ENCODE measurements at regions not wholly inside any gene's neighbourhood (a gene's known extent, or its start where the extent isn't known, plus 50 kb on each side); places are given as distances from the start of the nearest gene placed in this dataset.

- H3K4me1 ChIP-seq (ENCODE audit: insufficient read depth, low read length): no peaks in the 10 kb centered on the region
- peaks cover 4% of the 10 kb centered on the region for H3K27me3 ChIP-seq (ENCODE audit: insufficient read depth, low read length)
- H3K4me3 ChIP-seq (ENCODE audit: low read length): no peak overlapping the region
- no peaks in the 10 kb centered on the region for H3K9me3 ChIP-seq (ENCODE audit: low read length)
- H3K36me3 ChIP-seq (ENCODE audit: insufficient read depth, low read length): no peaks in the 10 kb centered on the region
- no peak overlapping the region for H2AFZ ChIP-seq (ENCODE audit: low read depth, low read length)
Observed at GRCh38 chr14:34363733-34364134, 98.3 kb downstream of the SPTSSA start.

DNA sequence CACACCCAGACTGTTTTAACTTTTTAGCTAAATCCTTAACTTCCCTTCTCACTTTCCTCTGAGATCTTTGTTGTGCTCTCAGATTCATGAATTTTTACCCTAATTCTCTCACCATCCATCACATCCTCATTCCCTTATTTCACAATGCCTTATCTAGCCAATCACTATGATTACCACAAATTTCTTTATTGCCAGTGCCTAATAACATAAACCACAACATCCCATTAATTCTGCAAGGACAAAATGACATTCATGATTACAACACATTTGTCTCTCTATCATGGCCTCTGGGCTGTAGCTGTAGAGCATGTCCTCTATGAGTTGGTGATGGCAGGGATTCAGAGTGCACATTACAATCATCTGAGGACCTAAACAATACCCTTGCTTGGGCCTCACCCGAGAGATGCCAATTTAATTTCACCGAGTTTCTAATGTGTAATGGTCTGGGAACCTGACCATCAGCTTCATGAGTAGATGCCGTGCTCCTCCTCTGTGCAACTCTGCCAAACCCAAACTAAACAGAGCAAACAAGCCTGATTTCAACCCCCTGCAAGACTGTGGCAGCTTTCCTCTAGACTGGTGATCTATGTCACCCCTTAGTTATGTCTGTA lies 99.3 kb downstream of the SPTSSA start:
- Histone ChIP-seq H3K27me3 (ENCODE audit: insufficient read depth, low read length) (peaks cover 4% of the 10 kb centered on the region), H3K4me1 (ENCODE audit: insufficient read depth, low read length) (no peaks in the 10 kb centered on the region), H3K9me3 (ENCODE audit: low read length) (no peaks in the 10 kb centered on the region), H3K36me3 (ENCODE audit: insufficient read depth, low read length) (no peaks in the 10 kb centered on the region), H3K4me3 (ENCODE audit: low read length) (no peak overlapping the region), H2AFZ (ENCODE audit: low read depth, low read length) (no peak overlapping the region)

GRCh38 chr14:34361504-34362011 lies 100.5 kb downstream of the SPTSSA start:
- no peak overlapping the region for H3K4me3 ChIP-seq (ENCODE audit: low read length)
- H3K27me3 ChIP-seq (ENCODE audit: insufficient read depth, low read length): peaks cover 4% of the 10 kb centered on the region
- no peaks in the 10 kb centered on the region for H3K4me1 ChIP-seq (ENCODE audit: insufficient read depth, low read length)
- H3K9me3 ChIP-seq (ENCODE audit: low read length): no peaks in the 10 kb centered on the region
- no peak overlapping the region for H2AFZ ChIP-seq (ENCODE audit: low read depth, low read length)
- no peaks in the 10 kb centered on the region for H3K36me3 ChIP-seq (ENCODE audit: insufficient read depth, low read length)

GRCh38 chr14:34359420-34360117 lies 102.5 kb downstream of the SPTSSA start:
- no peaks in the 10 kb centered on the region for H3K9me3 ChIP-seq (ENCODE audit: low read length)
- no peaks in the 10 kb centered on the region for H3K4me1 ChIP-seq (ENCODE audit: insufficient read depth, low read length)
- no peaks in the 10 kb centered on the region for H3K36me3 ChIP-seq (ENCODE audit: insufficient read depth, low read length)
- H3K4me3 ChIP-seq (ENCODE audit: low read length): no peak overlapping the region
- peaks cover 4% of the 10 kb centered on the region for H3K27me3 ChIP-seq (ENCODE audit: insufficient read depth, low read length)
- no peak overlapping the region for H2AFZ ChIP-seq (ENCODE audit: low read depth, low read length)

DNA sequence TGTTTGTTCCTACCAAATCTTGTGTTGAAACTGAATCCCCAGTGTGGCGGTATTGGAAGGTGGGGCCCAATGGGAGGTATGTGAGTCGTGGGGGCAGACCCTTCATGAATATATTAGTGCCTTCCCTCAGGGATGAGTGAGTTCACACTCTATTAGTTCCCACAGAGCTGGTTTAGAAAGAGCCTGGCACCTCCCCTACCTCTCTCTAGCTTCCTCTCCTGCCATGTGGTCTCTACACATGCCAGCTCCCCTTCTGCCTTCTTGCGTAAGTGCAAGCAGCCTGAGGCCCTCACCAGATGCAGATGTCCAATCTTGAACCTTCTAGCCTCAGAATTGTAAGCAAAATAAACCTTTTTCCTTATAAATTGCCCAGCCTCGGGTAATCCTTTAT lies 105.8 kb downstream of the SPTSSA start:
- Histone ChIP-seq H3K4me3 (ENCODE audit: low read length) (no peak overlapping the region), H3K9me3 (ENCODE audit: low read length) (no peaks in the 10 kb centered on the region), H3K27me3 (ENCODE audit: insufficient read depth, low read length) (no peaks in the 10 kb centered on the region), H3K4me1 (ENCODE audit: insufficient read depth, low read length) (no peaks in the 10 kb centered on the region), H2AFZ (ENCODE audit: low read depth, low read length) (no peak overlapping the region), H3K36me3 (ENCODE audit: insufficient read depth, low read length) (no peaks in the 10 kb centered on the region)

DNA sequence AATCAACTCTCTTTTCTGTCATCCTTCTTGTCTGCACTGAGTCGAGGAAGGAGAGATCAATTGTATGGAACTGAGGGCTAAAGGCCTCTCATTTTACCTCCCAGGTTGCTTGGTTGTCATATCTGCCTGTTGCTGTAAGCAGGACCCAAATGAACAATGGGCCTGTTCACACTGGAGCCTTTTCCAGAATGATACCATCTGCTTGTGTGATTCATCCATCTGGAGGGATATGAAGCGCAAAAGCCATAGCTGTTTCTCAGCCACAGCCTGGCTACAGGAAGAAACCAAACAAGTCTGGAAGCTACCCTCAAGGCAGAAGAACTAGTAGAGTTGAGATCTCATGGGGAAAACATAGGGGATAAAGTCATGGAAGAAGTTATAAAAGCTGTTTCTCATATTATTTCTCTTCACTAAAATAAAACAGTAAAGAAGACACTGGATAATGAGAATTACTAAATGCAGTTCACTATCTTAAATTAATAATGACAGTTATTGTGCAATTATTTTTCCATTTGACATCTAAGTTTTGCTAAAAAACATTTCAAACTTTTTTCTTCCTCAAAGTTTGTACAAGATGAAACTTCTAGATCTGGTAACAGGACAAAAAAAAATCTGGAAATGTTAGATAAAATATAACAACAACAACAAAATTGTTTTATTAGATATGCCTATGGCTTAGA lies 106.3 kb downstream of the SPTSSA start:
- H3K9me3 ChIP-seq (ENCODE audit: low read length): no peaks in the 10 kb centered on the region
- no peak overlapping the region for H3K4me3 ChIP-seq (ENCODE audit: low read length)
- H2AFZ ChIP-seq (ENCODE audit: low read depth, low read length): no peak overlapping the region
- H3K4me1 ChIP-seq (ENCODE audit: insufficient read depth, low read length): no peaks in the 10 kb centered on the region
- no peaks in the 10 kb centered on the region for H3K27me3 ChIP-seq (ENCODE audit: insufficient read depth, low read length)
- H3K36me3 ChIP-seq (ENCODE audit: insufficient read depth, low read length): no peaks in the 10 kb centered on the region

DNA sequence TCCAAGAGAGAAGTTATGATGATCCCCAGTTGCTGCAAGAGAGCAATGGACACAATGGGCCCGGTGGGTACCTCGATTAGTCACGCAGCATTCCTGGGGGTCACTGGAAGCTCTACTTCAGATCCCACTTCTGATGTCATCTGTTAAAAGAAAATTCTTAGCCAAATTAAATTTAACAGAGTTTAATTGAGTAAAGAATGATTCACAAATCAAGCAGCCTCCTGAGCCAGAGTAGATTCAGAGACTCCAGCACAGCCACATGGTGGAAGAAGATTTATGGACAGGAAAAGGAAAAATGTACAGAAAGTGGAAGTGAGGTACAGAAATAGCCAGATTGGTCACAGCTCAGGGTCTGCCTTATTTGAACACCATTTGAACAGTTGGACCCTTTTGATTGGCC lies 107.5 kb downstream of the SPTSSA start:
- Histone ChIP-seq H3K4me1 (ENCODE audit: insufficient read depth, low read length) (no peaks in the 10 kb centered on the region), H2AFZ (ENCODE audit: low read depth, low read length) (no peak overlapping the region), H3K4me3 (ENCODE audit: low read length) (no peak overlapping the region), H3K9me3 (ENCODE audit: low read length) (no peaks in the 10 kb centered on the region), H3K36me3 (ENCODE audit: insufficient read depth, low read length) (no peaks in the 10 kb centered on the region), H3K27me3 (ENCODE audit: insufficient read depth, low read length) (no peaks in the 10 kb centered on the region)

- Histone ChIP-seq H3K9me3 (ENCODE audit: low read length) (peaks cover 2% of the 10 kb centered on the region), H3K4me1 (ENCODE audit: insufficient read depth, low read length) (no peaks in the 10 kb centered on the region), H3K36me3 (ENCODE audit: insufficient read depth, low read length) (no peaks in the 10 kb centered on the region), H2AFZ (ENCODE audit: low read depth, low read length) (no peak overlapping the region), H3K4me3 (ENCODE audit: low read length) (no peak overlapping the region), H3K27me3 (ENCODE audit: insufficient read depth, low read length) (no peaks in the 10 kb centered on the region)
Observed at GRCh38 chr14:34350903-34351302, 111.1 kb downstream of the SPTSSA start.

- peaks cover 2% of the 10 kb centered on the region for H3K9me3 ChIP-seq (ENCODE audit: low read length)
Observed at GRCh38 chr14:34348592-34348991, 113.4 kb downstream of the SPTSSA start.

GRCh38 chr14:34347683-34348082 lies 114.4 kb downstream of the SPTSSA start:
- Histone ChIP-seq H3K9me3 (ENCODE audit: low read length) (peaks cover 2% of the 10 kb centered on the region), H3K36me3 (ENCODE audit: insufficient read depth, low read length) (no peaks in the 10 kb centered on the region), H3K4me3 (ENCODE audit: low read length) (no peak overlapping the region), H3K4me1 (ENCODE audit: insufficient read depth, low read length) (no peaks in the 10 kb centered on the region), H2AFZ (ENCODE audit: low read depth, low read length) (no peak overlapping the region), H3K27me3 (ENCODE audit: insufficient read depth, low read length) (no peaks in the 10 kb centered on the region)

More at GRCh38 chr14:34348592-34348991, 113.4 kb downstream of the SPTSSA start:
- H3K4me3 ChIP-seq (ENCODE audit: low read length): no peak overlapping the region
- no peak overlapping the region for H2AFZ ChIP-seq (ENCODE audit: low read depth, low read length)
- H3K4me1 ChIP-seq (ENCODE audit: insufficient read depth, low read length): no peaks in the 10 kb centered on the region
- H3K36me3 ChIP-seq (ENCODE audit: insufficient read depth, low read length): no peaks in the 10 kb centered on the region
- H3K27me3 ChIP-seq (ENCODE audit: insufficient read depth, low read length): no peaks in the 10 kb centered on the region

DNA sequence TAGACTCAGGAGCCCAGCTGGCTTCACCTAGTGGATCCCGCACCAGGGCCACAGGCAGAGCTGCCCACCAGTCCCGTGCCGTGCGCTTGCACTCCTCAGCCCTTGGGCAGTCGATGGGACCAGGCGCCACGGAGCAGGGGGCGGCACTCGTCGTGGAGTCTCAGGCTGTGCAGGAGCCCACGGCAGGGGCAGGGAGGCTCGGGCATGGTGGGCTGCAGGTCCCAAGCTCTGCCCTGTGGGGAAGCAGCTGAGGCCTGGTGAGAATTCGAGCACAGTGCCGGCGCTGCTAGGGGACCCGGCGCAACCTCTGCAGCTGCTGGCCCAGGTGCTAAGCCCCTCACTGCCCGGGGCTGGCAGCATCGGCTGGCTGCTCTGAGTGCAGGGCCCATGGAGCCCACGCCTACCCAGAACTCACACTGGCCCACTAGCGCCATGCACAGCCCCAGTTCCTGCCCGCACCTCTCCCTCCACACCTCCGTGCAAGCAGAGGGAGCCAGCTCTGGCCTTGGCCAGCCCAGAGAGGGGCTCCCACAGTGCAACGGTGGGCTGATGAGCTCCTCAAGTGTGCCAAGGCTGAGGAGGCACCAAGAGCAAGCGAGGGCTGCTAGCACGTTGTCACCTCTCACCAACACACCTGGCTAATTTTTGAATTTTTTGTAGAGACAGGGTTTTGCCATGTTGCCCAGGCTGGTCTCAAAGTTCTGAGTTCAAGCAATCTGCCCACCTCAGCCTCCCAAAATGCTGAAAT lies 116.1 kb downstream of the SPTSSA start:
- no peaks in the 10 kb centered on the region for H3K36me3 ChIP-seq (ENCODE audit: insufficient read depth, low read length)
- no peaks in the 10 kb centered on the region for H3K27me3 ChIP-seq (ENCODE audit: insufficient read depth, low read length)

DNA sequence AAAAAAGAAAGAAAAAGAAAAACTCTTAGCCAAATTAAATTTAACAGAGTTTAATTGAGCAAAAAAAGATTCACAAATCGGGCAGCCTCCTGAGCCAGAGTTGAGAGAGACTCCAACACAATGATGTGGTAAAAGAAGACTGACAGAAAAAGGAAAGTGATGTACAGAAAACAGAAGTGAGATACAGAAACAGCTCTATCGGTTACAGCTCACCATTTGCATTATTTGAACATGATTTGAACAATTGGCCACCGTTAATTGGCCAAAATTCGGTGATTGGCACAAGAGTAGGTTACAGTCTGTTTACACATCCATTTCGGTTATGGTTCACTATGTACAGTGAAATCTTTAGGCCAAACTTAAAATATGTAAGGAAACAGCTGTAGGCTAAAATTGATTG lies 117.7 kb downstream of the SPTSSA start:
- no peaks in the 10 kb centered on the region for H3K36me3 ChIP-seq (ENCODE audit: insufficient read depth, low read length)
- H3K9me3 ChIP-seq (ENCODE audit: low read length): peaks cover 2% of the 10 kb centered on the region

More for the DNA sequence above, 116.1 kb downstream of the SPTSSA start:
- Histone ChIP-seq H3K9me3 (ENCODE audit: low read length) (peaks cover 2% of the 10 kb centered on the region), H2AFZ (ENCODE audit: low read depth, low read length) (no peak overlapping the region), H3K4me1 (ENCODE audit: insufficient read depth, low read length) (no peaks in the 10 kb centered on the region), H3K4me3 (ENCODE audit: low read length) (no peak overlapping the region)

More for the DNA sequence above, 117.7 kb downstream of the SPTSSA start:
- Histone ChIP-seq H3K27me3 (ENCODE audit: insufficient read depth, low read length) (no peaks in the 10 kb centered on the region), H2AFZ (ENCODE audit: low read depth, low read length) (no peak overlapping the region), H3K4me3 (ENCODE audit: low read length) (no peak overlapping the region), H3K4me1 (ENCODE audit: insufficient read depth, low read length) (no peaks in the 10 kb centered on the region)
